Dendritic cell treated with granulocyte-macrophage colony-stimulating factor and Interleukin-4, amounts not matched to agents 40 ng/mL and 50 ng/mL, for 4 days (primary cell): ENCODE measurements at regions not wholly inside any gene's neighbourhood (a gene's known extent, or its start where the extent isn't known, plus 50 kb on each side); places are given as distances from the start of the nearest gene placed in this dataset.

Source experiments
- H3K27ac Mint-ChIP-seq: one replicate; pipeline ENCODE4 v1.8.0; 2022; ENCODE audit warnings: mild to moderate bottlenecking, mixed read lengths
- H3K27me3 Mint-ChIP-seq: one replicate; pipeline ENCODE4 v1.8.0; 2022; ENCODE audit warnings: mild to moderate bottlenecking, mixed read lengths
- H3K36me3 Mint-ChIP-seq: one replicate; pipeline ENCODE4 v1.8.0; 2022; ENCODE audit warnings: low read depth, mixed read lengths
- H3K4me1 Mint-ChIP-seq: one replicate; pipeline ENCODE4 v1.8.0; 2022; ENCODE audit warnings: low read depth, mixed read lengths
- H3K4me3 Mint-ChIP-seq: one replicate; pipeline ENCODE4 v1.8.0; 2022; ENCODE audit warnings: mild to moderate bottlenecking, moderate library complexity, mixed read lengths
- H3K9me3 Mint-ChIP-seq: one replicate; pipeline ENCODE4 v1.8.0; 2022; ENCODE audit warnings: mixed read lengths
- intact Hi-C: fragments of 100-400 bp; cut with micrococcal nuclease; formaldehyde crosslinking; loops from one replicate; pipeline ENCODE4 v1.15.0; 2022

GRCh38 chr16:59328961-59329360 is 594.8 kb upstream of the GOT2 start:
- Mint-ChIP-seq H3K27ac (no peak overlapping the region), H3K4me1 (no peaks in the 10 kb centered on the region), H3K4me3 (no peak overlapping the region), H3K27me3 (no peaks in the 10 kb centered on the region), H3K36me3 (no peaks in the 10 kb centered on the region), H3K9me3 (peaks cover 19% of the 10 kb centered on the region)
- intact Hi-C loops: no loop called here

GRCh38 chr16:59327894-59328293 is 593.8 kb upstream of the GOT2 start:
- H3K9me3 Mint-ChIP-seq: peaks cover 12% of the 10 kb centered on the region
- no peaks in the 10 kb centered on the region for H3K27me3 Mint-ChIP-seq
- H3K36me3 Mint-ChIP-seq: no peaks in the 10 kb centered on the region
- H3K4me1 Mint-ChIP-seq: no peaks in the 10 kb centered on the region
- intact Hi-C loops: no loop called here
- no peak overlapping the region for H3K4me3 Mint-ChIP-seq
- H3K27ac Mint-ChIP-seq: no peak overlapping the region

DNA sequence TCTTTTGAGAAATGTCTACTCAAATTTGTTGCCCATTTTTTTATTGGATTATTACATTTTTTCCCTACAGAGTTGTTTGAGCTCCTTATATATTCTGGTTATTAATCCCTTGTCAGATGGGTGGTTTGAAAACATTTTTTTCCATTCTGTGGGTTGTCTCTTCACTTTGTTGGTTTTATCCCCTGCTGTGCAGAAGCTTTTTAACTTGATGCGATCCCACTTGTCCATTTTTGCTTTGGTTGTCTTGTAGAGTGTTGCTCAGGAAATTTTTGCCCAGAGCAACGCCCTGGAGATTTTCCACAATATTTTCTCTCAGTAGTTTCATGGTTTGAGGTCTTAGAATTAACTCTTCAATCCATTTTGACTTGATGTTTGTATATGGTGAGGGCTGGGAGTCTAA is 592.8 kb upstream of the GOT2 start:
- no peaks in the 10 kb centered on the region for H3K36me3 Mint-ChIP-seq
- no peaks in the 10 kb centered on the region for H3K27me3 Mint-ChIP-seq
- intact Hi-C loops: no loop called here
- H3K9me3 Mint-ChIP-seq: peaks cover 7% of the 10 kb centered on the region
- H3K4me1 Mint-ChIP-seq: no peaks in the 10 kb centered on the region
- H3K27ac Mint-ChIP-seq: no peak overlapping the region
- H3K4me3 Mint-ChIP-seq: no peak overlapping the region

GRCh38 chr16:59324462-59324861 is 590.3 kb upstream of the GOT2 start:
- no peak overlapping the region for H3K27ac Mint-ChIP-seq
- H3K27me3 Mint-ChIP-seq: no peaks in the 10 kb centered on the region
- no peaks in the 10 kb centered on the region for H3K9me3 Mint-ChIP-seq
- H3K4me3 Mint-ChIP-seq: no peak overlapping the region
- intact Hi-C loops: no loop called here
- no peaks in the 10 kb centered on the region for H3K36me3 Mint-ChIP-seq
- no peaks in the 10 kb centered on the region for H3K4me1 Mint-ChIP-seq

GRCh38 chr16:59320657-59321056 is 586.5 kb upstream of the GOT2 start:
- H3K27ac Mint-ChIP-seq: no peak overlapping the region
- H3K4me1 Mint-ChIP-seq: no peaks in the 10 kb centered on the region
- intact Hi-C loops: no loop called here
- no peak overlapping the region for H3K4me3 Mint-ChIP-seq
- H3K9me3 Mint-ChIP-seq: no peaks in the 10 kb centered on the region
- H3K36me3 Mint-ChIP-seq: no peaks in the 10 kb centered on the region
- H3K27me3 Mint-ChIP-seq: no peaks in the 10 kb centered on the region

DNA sequence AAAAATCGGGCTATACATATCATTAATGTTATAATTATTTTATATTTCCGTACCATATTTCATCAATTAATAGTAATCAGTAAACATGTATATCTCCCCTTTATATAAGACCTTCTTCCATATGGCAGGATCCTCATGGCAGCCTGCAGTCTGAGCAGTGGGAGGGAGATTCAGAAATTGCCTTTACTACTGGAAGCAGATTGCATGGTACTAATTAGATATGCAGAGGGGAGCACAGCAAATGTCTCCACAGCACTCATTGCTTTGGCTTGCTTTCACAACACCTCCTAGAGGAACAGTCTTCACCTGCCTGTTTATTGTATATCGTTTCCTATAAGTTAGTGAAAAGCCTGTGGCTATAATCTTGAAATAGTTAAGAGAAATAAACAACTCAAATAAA is 585.8 kb upstream of the GOT2 start:
- H3K4me3 Mint-ChIP-seq: no peak overlapping the region
- H3K4me1 Mint-ChIP-seq: no peaks in the 10 kb centered on the region
- intact Hi-C loops: no loop called here
- no peaks in the 10 kb centered on the region for H3K9me3 Mint-ChIP-seq
- no peaks in the 10 kb centered on the region for H3K27me3 Mint-ChIP-seq
- no peak overlapping the region for H3K27ac Mint-ChIP-seq
- H3K36me3 Mint-ChIP-seq: no peaks in the 10 kb centered on the region

- H3K4me1 Mint-ChIP-seq: no peaks in the 10 kb centered on the region
- H3K4me3 Mint-ChIP-seq: no peak overlapping the region
- no peak overlapping the region for H3K27ac Mint-ChIP-seq
- intact Hi-C loops: no loop called here
- no peaks in the 10 kb centered on the region for H3K36me3 Mint-ChIP-seq
- no peaks in the 10 kb centered on the region for H3K27me3 Mint-ChIP-seq
- H3K9me3 Mint-ChIP-seq: no peaks in the 10 kb centered on the region
Measured at GRCh38 chr16:59305850-59306249, 571.7 kb upstream of the GOT2 start.

DNA sequence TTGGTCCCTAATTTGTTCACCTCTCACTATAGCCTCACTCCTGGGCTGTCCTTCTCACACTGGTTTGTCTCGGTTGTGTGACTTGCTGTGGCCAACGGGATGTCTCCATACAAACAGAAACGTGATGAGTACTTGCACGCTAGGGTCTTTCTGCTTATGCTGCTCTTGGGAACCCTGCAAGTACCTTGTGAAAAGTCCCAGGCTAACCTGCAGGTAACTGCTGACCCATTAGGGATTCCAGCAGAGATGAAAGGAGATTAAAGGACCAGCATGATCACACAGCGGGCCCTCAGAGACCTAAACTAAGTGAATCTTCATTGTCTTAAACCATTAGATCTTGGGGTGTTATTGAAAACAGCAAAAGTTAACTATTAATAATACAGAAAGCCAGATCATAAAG is 562.8 kb upstream of the GOT2 start:
- intact Hi-C loops: no loop called here
- H3K27me3 Mint-ChIP-seq: no peaks in the 10 kb centered on the region
- peaks cover 9% of the 10 kb centered on the region for H3K9me3 Mint-ChIP-seq
- no peaks in the 10 kb centered on the region for H3K4me1 Mint-ChIP-seq
- no peak overlapping the region for H3K4me3 Mint-ChIP-seq
- H3K27ac Mint-ChIP-seq: no peak overlapping the region
- H3K36me3 Mint-ChIP-seq: no peaks in the 10 kb centered on the region

DNA sequence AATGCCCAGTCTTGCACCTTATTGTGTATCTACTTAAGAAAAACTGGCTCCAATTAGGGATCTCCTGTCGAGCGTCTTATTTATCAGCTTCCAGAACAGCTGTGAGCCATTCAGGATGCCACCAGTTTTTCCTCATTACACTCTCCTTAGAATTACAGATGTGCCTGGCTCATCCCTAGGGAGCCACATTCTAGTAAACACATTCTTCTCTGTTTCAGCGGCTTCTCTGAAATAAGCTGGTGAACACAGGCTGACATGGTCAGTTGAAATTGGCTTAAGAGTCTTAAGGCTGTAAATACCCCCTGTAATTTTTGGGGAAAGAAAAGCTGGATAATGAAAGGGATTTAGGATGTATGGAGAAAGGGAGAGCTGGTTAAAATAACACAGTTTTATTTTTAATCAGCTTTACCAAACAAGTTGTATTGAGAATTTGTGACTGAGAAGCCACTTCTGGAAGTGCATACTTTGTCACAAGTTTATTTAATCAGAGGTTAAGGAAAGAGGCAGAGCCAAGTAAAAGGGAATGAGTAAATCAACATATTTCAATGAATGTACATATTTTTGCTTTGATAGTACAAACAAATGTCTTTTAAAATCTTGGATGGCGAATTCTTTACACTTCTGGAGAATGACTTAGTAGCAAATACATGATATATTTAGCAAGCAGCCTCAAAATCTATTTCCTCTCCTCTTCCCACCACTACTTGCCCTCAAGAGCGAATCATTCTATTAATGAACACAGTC is 562.0 kb upstream of the GOT2 start:
- no peak overlapping the region for H3K4me3 Mint-ChIP-seq

GRCh38 chr16:59295474-59295873 is 561.4 kb upstream of the GOT2 start:
- intact Hi-C loops: no loop called here
- Mint-ChIP-seq H3K4me3 (no peak overlapping the region), H3K27ac (no peak overlapping the region), H3K9me3 (peaks cover 9% of the 10 kb centered on the region), H3K36me3 (no peaks in the 10 kb centered on the region), H3K4me1 (no peaks in the 10 kb centered on the region), H3K27me3 (no peaks in the 10 kb centered on the region)

More for the DNA sequence above, 562.0 kb upstream of the GOT2 start:
- Mint-ChIP-seq H3K27ac (no peak overlapping the region), H3K36me3 (no peaks in the 10 kb centered on the region), H3K9me3 (peaks cover 9% of the 10 kb centered on the region), H3K27me3 (no peaks in the 10 kb centered on the region), H3K4me1 (no peaks in the 10 kb centered on the region)
- intact Hi-C loops: no loop called here

DNA sequence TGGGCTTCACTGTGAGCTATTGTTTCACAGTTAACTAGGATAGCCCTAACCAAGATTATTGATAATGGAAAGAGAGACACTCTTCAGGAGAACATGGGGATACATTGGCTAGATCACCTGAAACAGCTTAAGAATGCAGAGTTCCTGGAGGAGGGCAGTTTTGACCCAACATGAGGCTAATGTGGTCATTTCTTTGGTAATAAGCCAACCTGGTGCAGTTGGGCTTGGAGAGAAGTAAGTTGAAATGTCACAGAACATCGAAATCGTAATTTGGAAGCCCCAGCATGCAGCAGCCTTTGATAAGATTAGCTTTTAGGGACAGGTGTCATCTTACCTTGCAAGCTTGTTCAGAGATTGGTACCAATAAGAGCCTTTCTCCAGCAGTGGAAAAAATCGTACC is 556.6 kb upstream of the GOT2 start:
- Mint-ChIP-seq H3K9me3 (peaks cover 9% of the 10 kb centered on the region), H3K27me3 (no peaks in the 10 kb centered on the region), H3K36me3 (no peaks in the 10 kb centered on the region), H3K4me3 (no peak overlapping the region), H3K27ac (no peak overlapping the region), H3K4me1 (no peaks in the 10 kb centered on the region)
- intact Hi-C loops: no loop called here

DNA sequence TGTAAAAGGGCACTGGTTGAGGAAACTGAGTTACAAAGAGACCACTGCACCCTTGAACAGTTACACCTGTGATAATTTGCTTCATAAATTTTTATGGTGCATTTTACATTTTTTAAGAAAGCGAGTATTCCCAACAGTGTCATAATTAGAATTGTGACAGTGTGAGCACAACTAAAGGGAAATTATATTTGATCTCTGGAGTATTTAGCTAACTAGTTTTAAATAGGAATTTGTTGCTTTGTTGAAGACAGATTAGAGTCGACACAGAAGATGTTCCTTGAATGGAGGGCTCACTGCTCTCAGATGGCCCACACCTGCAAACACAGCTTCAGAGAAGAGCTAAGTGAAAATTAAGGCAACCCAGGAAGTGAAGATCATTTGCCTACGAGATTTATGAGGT is 555.0 kb upstream of the GOT2 start:
- Mint-ChIP-seq H3K4me1 (no peaks in the 10 kb centered on the region), H3K27ac (no peak overlapping the region), H3K27me3 (no peaks in the 10 kb centered on the region), H3K9me3 (peaks cover 11% of the 10 kb centered on the region), H3K4me3 (no peak overlapping the region), H3K36me3 (no peaks in the 10 kb centered on the region)
- intact Hi-C loops: no loop called here

DNA sequence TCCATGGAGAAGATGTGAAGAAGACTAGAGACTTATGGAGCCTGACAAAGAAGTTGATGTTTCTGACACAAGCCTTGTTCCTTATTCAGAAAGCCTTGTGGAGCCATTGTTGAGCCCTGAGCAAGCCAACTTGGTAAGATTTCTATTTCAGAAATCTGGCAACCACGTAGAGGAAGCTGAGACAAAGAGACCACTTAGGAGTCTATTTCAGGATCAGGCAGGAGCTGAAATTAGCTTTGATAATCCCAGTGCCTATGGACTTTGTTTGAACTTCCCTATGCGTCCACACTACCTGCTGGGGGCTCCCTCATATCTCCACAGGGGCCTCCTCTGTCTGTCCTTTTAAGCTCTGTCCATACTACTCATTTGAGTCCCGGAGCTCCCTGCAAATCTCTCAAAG is 540.0 kb upstream of the GOT2 start:
- Mint-ChIP-seq H3K4me1 (no peaks in the 10 kb centered on the region), H3K27ac (no peak overlapping the region), H3K9me3 (peaks cover 2% of the 10 kb centered on the region), H3K27me3 (no peaks in the 10 kb centered on the region), H3K4me3 (no peak overlapping the region), H3K36me3 (no peaks in the 10 kb centered on the region)
- intact Hi-C loops: no loop called here

- intact Hi-C loops: no loop called here
- H3K9me3 Mint-ChIP-seq: no peaks in the 10 kb centered on the region
- no peaks in the 10 kb centered on the region for H3K27me3 Mint-ChIP-seq
- H3K36me3 Mint-ChIP-seq: no peaks in the 10 kb centered on the region
- H3K4me3 Mint-ChIP-seq: no peak overlapping the region
- peaks cover 19% of the 10 kb centered on the region for H3K4me1 Mint-ChIP-seq
- H3K27ac Mint-ChIP-seq: no peak overlapping the region
Measured at GRCh38 chr16:59263955-59264354, 529.8 kb upstream of the GOT2 start.

DNA sequence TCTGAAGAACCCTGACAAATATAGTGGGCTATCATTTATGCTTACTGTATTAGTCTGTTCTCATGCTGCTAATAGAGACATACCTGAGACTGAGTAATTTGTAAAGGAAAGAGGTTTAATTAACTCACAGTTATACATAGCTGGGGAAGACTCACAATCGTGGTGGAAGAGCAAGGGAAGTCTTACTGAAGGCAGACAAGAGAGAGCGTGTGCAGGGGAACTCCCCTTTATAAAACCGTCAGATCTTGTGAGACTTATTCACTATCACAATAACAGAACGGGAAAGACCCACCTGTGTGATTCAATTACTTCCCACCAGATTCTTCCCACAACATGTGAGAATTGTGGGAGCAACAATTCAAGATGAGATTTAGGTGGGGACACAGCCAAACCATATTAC is 526.8 kb upstream of the GOT2 start:
- intact Hi-C loops: no loop called here
- no peaks in the 10 kb centered on the region for H3K36me3 Mint-ChIP-seq
- no peaks in the 10 kb centered on the region for H3K9me3 Mint-ChIP-seq
- H3K27ac Mint-ChIP-seq: no peak overlapping the region
- peaks cover 26% of the 10 kb centered on the region for H3K4me1 Mint-ChIP-seq
- no peak overlapping the region for H3K4me3 Mint-ChIP-seq
- no peaks in the 10 kb centered on the region for H3K27me3 Mint-ChIP-seq
